GM18517 (cell line): ENCODE measurements at regions not wholly inside any gene's neighbourhood (a gene's known extent, or its start where the extent isn't known, plus 50 kb on each side); places are given as distances from the start of the nearest gene placed in this dataset.
A peak's percentile ranks its signal among the peaks of the same experiment; 100 is the strongest.
"Not testable (repeated sequence)": the region's sequence is repeated elsewhere in the genome, so short reads cannot be mapped to it uniquely, and the experiment has no call there.

Experiments
- ATAC-seq: cut with Tn5 transposase; IDR thresholded peaks from one replicate; pipeline ENCODE4 v1.9.1; 2021; ENCODE audit warnings: mild to moderate bottlenecking, moderate library complexity; ENCODE audit not compliant: unreplicated experiment

GRCh38 chr12:46523863-46524770 is 151.5 kb upstream of the SLC38A2 start:
- ATAC-seq, result no peak

- ATAC-seq, result no peak
Observed at GRCh38 chr12:46523446-46523845, 150.9 kb upstream of the SLC38A2 start.

- no peak for ATAC-seq
Observed at GRCh38 chr12:46522071-46522470, 149.5 kb upstream of the SLC38A2 start.

- ATAC-seq, result no peak
Observed at GRCh38 chr12:46521145-46521544, 148.6 kb upstream of the SLC38A2 start.

GRCh38 chr12:46519407-46519806 is 146.8 kb upstream of the SLC38A2 start:
- no peak for ATAC-seq

GRCh38 chr12:46518729-46519128 is 146.2 kb upstream of the SLC38A2 start:
- no peak for ATAC-seq

DNA sequence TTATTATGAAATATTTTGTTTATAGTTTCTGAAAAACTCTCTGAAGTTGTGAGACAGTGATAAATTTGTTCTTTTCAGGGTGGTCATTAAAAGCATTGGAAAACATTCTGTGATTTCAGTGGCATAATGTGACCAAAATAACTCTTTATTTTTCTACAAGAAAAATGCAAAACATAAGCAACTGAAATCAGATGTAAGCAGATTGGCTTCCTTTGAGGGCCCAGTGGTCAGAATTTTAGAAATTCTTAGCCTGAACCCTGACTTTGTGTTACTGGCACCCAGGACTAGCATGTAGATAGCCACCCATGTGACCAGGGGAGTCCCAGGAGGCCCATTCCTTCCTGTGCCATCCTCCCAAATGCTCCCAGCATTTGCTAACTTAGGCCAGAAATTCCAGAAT is 145.6 kb upstream of the SLC38A2 start:
- no peak for ATAC-seq

GRCh38 chr12:46517579-46517962 is 145.0 kb upstream of the SLC38A2 start:
- peak; percentile 39 for ATAC-seq

GRCh38 chr12:46516933-46517578 is 144.5 kb upstream of the SLC38A2 start:
- ATAC-seq, result peak; percentile 99

GRCh38 chr12:46516238-46516932 is 143.8 kb upstream of the SLC38A2 start:
- no peak for ATAC-seq

GRCh38 chr12:46515829-46516228 is 143.3 kb upstream of the SLC38A2 start:
- ATAC-seq, result no peak

- no peak for ATAC-seq
Observed at GRCh38 chr12:46514886-46515285, 142.3 kb upstream of the SLC38A2 start.

- not testable (repeated sequence) for ATAC-seq
Observed at GRCh38 chr12:46510257-46510656, 137.7 kb upstream of the SLC38A2 start.

- ATAC-seq, result no peak
Observed at GRCh38 chr12:46509135-46509534, 136.6 kb upstream of the SLC38A2 start.

- no peak for ATAC-seq
Observed at GRCh38 chr12:46508651-46509050, 136.1 kb upstream of the SLC38A2 start.

DNA sequence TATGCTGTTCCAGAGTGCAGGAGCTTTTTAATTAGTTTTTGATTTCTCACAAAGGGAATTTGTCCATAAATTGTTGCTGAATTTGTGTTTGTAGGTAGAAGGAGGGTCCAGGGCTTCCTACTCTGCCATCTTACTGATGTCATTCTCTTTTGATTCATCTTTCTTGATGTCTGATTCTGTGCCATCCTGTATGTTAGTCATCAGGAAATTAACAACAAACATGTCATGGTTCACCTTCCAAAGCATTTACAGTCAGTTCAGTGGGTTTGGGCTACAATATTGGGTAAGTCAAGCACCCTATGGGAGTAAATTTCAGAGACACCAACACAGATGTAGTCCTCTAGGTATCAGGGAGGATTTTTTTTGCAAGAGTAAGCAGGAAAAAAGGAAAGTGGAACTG is 135.2 kb upstream of the SLC38A2 start:
- no peak for ATAC-seq

DNA sequence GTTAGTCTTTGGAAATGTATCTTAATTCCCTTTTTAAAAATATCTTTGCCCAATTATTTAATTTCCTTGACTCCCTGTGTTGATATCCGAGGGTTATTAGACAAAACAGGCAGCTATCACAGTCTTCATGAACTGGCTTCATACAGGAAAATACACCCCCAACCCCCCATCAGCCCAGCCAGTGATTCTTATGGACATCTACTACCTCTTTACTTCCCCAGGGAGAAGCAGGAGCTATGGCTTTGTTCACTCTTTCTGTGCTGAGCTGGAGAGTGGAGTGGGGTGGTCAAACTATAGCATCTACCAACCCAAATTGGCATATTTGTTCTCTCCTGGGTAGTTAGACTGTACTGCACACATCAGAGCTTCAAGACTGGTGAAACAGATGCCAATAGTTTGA is 134.4 kb upstream of the SLC38A2 start:
- no peak for ATAC-seq

GRCh38 chr12:46506198-46506597 is 133.6 kb upstream of the SLC38A2 start:
- no peak for ATAC-seq

- no peak for ATAC-seq
Observed at GRCh38 chr12:46504494-46504893, 131.9 kb upstream of the SLC38A2 start.

DNA sequence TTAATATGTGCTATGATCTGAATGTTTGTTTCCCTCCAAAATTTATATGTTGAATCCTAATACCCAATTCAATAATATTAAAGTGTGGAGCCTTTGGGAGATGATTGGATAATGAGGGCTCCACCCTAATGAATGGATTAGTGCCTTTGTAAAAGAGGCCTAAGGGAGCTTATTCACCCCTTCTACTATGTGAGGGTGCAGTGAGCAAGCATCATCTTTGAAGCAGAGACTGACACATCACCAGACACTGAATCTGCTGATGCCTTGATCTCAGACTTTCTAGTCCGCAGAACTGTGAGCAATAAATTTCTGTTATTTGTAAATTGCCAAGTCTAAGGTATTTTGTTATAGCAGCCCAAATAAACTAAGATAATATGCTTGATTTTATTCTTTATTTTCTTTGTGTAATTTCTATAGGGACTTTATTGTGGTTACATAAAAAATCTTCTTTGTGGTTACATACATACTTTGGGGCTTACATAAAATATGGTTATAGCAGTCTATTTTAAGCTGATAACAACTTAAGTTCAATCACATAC is 131.1 kb upstream of the SLC38A2 start:
- ATAC-seq, result no peak

- ATAC-seq, result no peak
Observed at GRCh38 chr12:46500673-46501072, 128.1 kb upstream of the SLC38A2 start.
